Breast epithelium (tissue), 3 donors: ENCODE measurements at regions not wholly inside any gene's neighbourhood (a gene's known extent, or its start where the extent isn't known, plus 50 kb on each side); places are given as distances from the start of the nearest gene placed in this dataset.

Source experiments
- POLR2A ChIP-seq: fragments of 450-650 bp; IDR thresholded peaks from one replicate; pipeline ENCODE4 v1.6.1; 2016; ENCODE audit warnings: antibody characterized with exemption, mild to moderate bottlenecking, moderate library complexity
- POLR2AphosphoS5 ChIP-seq, 3 donors: sonication (generic); formaldehyde crosslinking; IDR thresholded peaks; one replicate each; pipeline ENCODE4 v1.6.1; 2017; ENCODE audit warnings: antibody characterized with exemption in 3 of 3
- TF ChIP-seq, protein P1 (sequence below), 3 donors: fragments of 450-650 bp; IDR thresholded peaks; one replicate each; pipeline ENCODE4 v1.5.1; 2016 to 2017; ENCODE audit warnings: antibody characterized with exemption in 3 of 3, mild to moderate bottlenecking in 3 of 3, moderate library complexity in 3 of 3

DNA sequence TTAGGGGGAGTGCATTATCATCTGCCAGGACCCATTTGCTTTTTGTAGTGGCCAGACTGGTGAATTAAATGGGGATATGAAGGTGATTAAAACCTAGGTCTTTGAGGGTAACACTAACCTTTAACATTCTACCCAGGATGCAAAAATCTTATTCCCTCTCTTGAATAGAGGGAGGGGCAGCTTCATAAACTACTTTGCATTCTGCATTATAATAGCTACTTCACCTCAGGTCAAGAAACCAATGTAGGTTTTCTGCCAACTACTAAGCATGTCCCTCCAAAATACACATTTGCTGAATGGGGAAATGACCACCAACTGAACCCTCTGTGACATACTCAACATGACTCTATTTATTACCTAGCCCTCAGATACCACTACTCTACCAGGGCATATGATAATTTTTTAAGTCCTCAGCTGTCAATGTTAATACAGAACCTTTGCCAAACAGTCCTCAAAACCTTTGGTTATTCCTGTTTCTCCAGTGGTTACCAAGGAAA, 477.6 kb upstream of the CD180 start:
- TF ChIP-seq, protein P1, sequence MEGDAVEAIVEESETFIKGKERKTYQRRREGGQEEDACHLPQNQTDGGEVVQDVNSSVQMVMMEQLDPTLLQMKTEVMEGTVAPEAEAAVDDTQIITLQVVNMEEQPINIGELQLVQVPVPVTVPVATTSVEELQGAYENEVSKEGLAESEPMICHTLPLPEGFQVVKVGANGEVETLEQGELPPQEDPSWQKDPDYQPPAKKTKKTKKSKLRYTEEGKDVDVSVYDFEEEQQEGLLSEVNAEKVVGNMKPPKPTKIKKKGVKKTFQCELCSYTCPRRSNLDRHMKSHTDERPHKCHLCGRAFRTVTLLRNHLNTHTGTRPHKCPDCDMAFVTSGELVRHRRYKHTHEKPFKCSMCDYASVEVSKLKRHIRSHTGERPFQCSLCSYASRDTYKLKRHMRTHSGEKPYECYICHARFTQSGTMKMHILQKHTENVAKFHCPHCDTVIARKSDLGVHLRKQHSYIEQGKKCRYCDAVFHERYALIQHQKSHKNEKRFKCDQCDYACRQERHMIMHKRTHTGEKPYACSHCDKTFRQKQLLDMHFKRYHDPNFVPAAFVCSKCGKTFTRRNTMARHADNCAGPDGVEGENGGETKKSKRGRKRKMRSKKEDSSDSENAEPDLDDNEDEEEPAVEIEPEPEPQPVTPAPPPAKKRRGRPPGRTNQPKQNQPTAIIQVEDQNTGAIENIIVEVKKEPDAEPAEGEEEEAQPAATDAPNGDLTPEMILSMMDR (IDR thresholded peaks at IDR 0.05): no peak
- TF ChIP-seq POLR2A (no peak), POLR2AphosphoS5 (IDR thresholded peaks at IDR 0.05) (no peak)
